Smooth muscle cell of the brain vasculature (primary cell): ENCODE measurements at regions not wholly inside any gene's neighbourhood (a gene's known extent, or its start where the extent isn't known, plus 50 kb on each side); places are given as distances from the start of the nearest gene placed in this dataset.
"Not testable (repeated sequence)": the region's sequence is repeated elsewhere in the genome, so short reads cannot be mapped to it uniquely, and the experiment has no call there.

Source experiments
- DNase-seq: peaks from one replicate; pipeline ENCODE4 v3.0.0-alpha.2; 2012; ENCODE audit warnings: low read depth, low spot score

DNA sequence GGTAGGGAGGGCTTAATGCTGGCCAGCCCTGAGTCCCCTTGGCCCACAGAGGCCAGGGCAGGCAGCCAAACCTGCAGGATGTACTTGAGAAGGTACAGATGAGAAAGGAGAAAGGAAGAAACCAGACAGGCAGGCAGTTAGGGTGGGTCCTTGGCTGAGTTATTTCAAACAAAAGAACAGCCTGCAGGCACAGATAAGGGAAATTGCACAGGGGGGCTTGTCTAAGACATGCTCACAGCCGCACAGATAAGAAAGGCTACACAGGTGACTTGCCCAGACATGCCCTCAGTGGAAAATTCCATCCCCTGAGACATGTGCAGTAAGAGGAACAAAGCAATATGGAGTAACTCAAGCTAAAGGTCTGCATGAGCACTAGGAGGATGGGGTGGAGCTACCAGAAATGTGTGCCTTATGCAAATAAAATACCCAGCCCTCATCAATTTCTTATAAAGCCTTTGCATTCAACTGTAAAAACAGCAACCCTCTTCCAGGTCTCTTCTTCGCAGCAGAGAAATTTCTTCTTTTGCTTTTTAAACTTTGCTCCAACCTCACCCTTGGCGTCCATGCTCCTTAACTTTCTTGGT is 158.2 kb upstream of the RGS6 start:
- DNase-seq = no peak

DNA sequence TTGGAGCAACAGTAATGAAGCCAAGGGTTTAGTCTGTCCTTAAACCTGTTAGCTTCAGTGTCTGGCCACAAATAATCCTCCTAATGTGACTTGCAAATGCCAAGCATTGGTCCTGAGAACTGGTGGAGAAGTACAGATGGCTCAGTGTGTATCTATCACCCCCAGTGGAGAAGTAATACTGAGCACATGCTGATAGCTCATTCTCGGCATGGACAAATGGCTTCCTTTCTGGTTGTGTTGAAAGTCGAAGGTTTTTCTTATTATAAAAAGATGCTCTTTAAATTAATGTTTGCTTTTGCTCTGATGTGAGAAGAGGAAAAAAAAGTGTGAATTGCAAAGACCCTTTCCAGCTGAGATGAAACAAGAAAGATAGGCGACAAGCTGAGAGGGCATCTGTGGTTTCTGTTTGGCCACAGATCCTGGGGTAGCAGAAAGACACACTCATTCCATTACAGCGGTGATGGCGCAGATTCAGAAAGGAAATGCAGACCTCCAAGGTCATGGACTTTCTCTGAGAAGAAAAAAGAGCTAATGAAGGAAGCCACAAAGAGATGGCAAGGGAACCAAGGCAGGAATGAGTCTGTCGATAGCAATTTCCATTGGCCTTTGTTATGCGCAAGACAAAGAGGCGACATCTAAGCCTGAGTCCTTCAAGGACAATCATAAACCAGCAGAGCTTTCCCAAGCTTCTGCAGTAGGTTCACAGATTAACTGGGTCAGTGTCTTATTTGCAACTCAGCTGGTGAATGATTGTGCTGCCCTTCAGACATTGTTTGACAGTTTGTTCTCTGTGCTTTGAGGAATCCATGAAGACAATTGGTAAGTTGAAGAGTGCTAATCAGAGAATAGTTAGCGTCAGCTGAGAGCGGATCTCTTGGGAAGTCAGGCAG is 155.5 kb upstream of the RGS6 start:
- DNase-seq = no peak

- DNase-seq = no peak
These were observed 152.2 kb upstream of the RGS6 start for GRCh38 chr14:71780075-71780474.

DNA sequence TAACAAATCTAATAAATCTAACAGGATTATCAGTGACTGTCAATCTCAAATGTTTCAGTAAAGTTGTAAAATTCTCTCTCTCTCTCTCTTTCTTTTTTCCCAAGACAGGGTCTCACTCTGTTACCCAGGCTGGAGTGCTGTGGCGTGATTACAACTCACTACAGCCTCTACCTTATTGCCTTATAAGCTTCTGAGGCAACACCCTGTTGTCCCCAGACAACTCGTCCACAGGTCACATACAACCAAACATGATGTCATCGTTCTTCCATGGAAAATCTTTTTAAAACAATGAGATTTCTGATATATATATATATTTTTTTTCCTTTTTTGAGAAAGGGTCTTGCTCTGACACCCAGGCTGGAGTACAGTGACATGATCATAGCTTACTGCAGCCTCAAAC is 151.4 kb upstream of the RGS6 start:
- DNase-seq = no peak

DNA sequence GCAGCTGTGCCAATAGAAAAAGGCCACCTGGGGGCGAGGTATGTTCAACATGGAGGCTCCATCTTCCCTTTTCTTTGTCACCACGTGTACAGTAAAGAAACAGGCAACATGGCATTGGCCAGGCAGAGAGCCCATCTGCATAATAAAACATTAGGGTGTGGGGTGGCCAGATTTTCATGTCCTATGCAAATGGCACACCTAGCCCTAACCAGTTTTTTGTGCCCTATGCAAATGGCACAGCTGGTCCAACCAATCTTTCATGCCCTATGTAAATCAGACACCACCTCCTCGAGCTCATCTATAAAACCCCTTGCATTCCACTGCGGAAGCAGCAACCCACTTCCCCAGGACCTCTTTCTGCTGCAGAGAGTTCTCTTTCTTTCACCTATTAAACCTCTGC is 149.1 kb upstream of the RGS6 start:
- no peak for DNase-seq

GRCh38 chr14:71783786-71784185 is 148.4 kb upstream of the RGS6 start:
- no peak for DNase-seq

DNA sequence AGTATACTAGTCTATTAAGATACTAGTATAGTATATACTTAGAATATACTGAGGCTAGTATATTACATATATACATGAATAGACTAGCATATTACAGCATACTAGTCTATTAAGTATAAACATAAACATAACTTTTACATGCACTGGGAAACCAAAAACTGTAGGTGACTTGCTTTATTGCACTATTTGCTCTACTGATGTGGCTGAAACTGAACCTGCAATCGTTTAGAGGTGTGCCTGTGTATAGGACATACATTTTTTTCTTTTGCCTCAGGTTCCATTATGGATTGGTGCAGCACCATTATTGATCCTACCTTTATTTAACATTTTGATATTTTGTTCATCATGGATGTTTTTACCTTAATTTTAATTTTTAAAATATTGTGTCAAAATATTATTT is 143.2 kb upstream of the RGS6 start:
- DNase-seq = no peak

DNA sequence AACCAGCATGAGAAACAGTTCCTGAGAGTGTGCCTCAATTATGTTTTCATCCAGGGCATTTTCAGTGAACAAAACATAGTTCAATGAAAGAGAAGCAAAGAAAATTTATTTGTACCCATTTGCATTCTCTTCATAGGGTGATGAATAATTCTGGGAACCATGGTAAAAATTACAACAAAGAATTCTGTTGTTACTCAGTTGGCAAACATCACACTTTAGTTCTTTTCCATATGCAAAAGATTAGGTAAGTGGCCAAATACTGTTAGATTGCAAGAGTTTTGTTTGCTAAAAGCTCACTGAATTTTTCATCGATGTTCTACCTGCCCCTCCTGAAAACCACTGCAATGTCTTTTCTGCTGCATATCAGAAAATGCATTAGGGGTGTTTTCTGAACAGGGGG is 132.4 kb upstream of the RGS6 start:
- DNase-seq = no peak

GRCh38 chr14:71800878-71801277 is 131.4 kb upstream of the RGS6 start:
- DNase-seq = no peak

DNA sequence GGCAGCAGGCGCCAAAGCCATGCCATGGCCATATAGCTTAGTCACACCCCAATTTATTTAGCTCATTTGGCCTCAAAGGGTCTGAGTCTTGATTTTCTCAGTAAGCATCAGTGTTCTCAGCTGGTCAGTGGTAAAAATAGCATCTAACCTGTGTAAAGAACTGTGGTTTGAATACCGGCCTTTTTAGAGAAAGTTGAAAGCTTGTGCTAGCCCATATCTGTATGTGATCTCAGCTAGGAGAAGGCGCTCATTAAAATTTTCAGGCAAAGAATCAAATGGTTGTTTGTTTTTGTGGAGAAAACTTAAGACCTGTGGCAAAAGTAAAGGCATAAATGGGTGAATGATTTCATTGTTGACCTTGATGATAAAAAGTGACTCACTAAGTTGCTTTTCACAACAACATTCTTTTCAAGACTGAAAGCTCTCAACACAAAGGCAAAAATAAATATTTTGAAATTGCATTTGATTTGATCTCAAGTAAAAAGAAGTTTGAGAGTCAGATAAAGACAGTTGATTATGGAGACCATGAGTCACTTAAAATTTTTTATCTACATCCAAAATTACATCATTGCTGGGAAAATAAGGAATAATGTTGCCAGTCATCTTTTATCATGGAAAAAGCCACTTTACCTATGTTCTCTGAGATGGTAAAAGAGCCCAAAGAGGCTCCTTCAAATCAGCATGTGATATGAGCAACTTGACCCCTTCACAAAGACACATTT is 128.5 kb upstream of the RGS6 start:
- no peak for DNase-seq

DNA sequence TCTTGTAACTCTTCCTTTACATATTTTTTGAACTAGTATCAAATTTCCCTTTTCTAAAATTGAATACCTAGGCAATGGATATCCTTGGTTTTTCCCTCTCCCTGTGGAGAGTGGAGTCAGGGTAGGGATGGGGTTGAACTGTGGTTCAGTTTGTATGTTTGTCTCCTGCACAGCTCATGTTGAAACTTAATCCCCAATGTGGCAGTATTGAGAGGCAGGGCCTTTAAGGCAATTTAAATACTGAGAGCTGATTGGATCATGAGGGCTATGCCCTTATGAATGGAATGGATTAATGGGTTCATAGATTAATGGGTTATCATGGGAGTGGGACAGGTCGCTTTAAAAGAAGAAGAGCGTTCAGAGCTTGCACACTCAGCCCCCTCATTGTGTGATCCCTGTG is 127.2 kb upstream of the RGS6 start:
- no peak for DNase-seq

- DNase-seq = not testable (repeated sequence)
These were observed 125.2 kb upstream of the RGS6 start for GRCh38 chr14:71807049-71807448.

- not testable (repeated sequence) for DNase-seq
These were observed 121.4 kb upstream of the RGS6 start for GRCh38 chr14:71810800-71811199.

GRCh38 chr14:71812693-71813092 is 119.5 kb upstream of the RGS6 start:
- no peak for DNase-seq

DNA sequence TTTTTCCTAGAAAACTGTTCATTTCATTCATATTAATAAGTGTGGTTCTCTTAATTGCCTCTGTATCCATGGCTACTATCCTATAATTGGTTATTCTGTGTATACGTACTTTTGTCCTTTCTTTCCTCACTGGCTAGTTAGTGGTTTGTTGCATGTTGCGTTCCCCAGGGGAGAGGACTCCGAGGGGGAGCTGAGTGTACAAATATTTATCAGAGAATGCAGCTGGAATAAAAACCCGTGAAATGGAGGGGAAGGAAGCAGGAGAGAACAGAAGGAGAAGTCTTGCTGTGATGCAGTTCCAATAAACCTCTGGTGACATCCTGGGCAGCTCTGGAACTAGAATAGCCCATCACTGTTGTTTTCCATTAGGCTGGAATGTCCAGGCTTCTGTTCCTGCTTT is 117.1 kb upstream of the RGS6 start:
- no peak for DNase-seq

GRCh38 chr14:71824816-71825215 is 107.4 kb upstream of the RGS6 start:
- no peak for DNase-seq

DNA sequence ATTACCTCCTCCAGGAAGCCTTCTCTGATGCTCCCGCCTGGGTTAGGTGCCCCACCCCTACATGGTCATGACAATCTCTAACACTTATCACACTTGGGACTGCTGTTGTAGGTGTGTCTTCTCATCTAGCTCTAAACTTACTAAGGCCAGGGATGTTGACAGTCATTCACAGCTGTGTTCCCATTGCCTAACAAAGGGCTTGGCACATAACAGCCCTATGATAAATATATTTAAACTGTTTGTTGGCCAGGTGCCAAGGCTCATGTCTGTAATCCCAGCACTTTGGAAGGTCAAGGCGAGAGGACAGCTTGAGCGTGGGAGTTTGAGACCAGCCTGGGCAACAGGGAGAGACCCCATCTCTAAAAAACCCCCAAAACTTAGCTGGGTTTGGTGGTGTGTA is 98.8 kb upstream of the RGS6 start:
- DNase-seq = no peak

DNA sequence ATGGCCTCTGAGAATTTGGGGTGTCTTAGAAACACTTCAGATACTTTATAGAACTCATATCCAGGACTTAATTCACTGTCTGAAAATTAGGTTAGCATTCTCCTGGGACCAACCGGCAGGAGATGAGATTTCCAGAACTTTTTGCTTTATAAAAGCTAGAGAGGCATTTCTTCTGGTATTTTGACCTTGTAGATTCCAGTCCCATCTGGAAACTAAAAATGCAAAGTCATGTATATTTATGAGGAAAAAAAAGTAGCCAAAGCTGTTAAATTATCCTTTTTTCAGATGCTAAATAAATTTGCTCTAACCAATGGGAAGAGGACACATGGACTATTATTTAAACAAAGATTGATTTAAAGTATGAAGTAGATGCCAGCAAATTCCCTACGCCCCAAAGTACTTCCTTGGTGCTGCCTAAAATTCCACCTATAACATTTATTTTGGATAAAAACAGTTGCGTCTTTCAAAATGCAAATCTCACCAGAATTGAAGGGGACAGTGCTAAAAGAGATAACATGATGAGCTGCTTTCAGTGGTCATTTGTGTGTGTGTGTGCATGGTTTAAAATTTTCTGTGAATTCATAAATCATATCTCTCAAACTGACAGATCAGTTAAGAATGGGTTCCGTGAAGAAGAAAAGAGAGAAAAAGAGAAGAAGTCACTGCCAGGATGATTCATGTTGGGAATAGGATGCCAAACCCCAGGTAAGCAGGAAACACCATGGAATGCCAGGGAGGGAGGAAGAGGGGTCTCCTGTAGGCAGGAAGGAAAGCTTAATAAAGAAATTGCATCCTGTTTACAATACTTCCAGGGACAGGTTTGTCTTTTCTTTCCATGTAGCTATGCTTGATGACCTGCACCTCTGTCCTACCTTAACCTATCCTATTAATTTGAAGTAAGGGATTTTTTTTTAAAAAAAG is 97.7 kb upstream of the RGS6 start:
- no peak for DNase-seq

GRCh38 chr14:71852181-71852580 is 80.0 kb upstream of the RGS6 start:
- DNase-seq = no peak

DNA sequence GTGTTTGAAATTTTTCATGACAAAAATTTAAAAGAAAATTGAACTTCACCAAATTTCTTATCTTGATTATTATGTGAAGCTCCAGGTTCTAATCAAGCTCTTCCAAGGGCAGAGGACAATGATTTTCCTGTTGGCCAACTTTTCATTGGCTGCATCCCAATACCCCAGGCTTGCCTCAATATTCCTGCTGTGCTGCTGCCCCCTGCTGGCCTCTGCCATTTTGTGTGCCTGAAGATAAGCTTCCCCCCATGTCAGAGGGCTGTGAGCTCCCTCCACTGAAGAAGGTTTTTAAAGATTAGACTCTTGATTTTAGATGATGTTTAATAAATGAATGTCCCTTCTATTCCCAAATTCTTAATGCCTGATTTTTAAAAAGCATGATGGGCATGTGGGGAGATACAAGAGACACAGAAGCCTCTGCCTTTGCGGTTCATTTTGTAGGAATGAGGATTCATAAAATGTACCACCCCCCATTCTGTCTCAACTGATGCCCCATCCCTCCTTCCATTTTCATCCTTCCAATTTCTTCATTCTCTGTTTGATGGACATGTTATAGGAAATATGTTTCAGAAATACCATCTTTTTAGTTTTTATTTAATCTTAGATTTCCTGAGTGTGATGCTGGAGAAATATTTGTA is 76.7 kb upstream of the RGS6 start:
- DNase-seq = peak; percentile 13
